Naive thymus-derived CD4-positive, alpha-beta T cell (primary cell): ENCODE measurements at regions not wholly inside any gene's neighbourhood (a gene's known extent, or its start where the extent isn't known, plus 50 kb on each side); places are given as distances from the start of the nearest gene placed in this dataset.
"Not testable (repeated sequence)": the region's sequence is repeated elsewhere in the genome, so short reads cannot be mapped to it uniquely, and the experiment has no call there.

Experiments used
- ATAC-seq: fragments of 150-1000 bp; cut with Tn5 transposase; 2 replicates; pipeline ENCODE4 v1.10.0; 2021; ENCODE audit warnings: mild to moderate bottlenecking, moderate library complexity
- CTCF ChIA-PET: fragments of 350-600 bp; sonication (Branson Sonifier 250); formaldehyde crosslinking; loops from one replicate; lab custom pipeline; 2021; ENCODE audit warnings: antibody characterized with exemption; lab: Charles Lee
- POLR2A ChIA-PET: fragments of 350-600 bp; sonication (Branson Sonifier 250); formaldehyde crosslinking; loops from one replicate; lab custom pipeline; 2021; ENCODE audit warnings: antibody characterized with exemption, inconsistent platforms; lab: Charles Lee
- DNase-seq, 9 donors: peaks; one replicate each; pipeline versions ENCODE4 v3.0.0 to v3.0.0-alpha.2; 2020 to 2022; ENCODE audit warnings: mixed read lengths in 1 of 9
- H3K27ac ChIP-seq: one replicate; pipeline ENCODE4 v1.7.0; 2013; ENCODE audit warnings: mild to moderate bottlenecking, low read depth, low read length, moderate library complexity
- H3K27me3 ChIP-seq, 2 donors: one replicate each; pipeline ENCODE4 v1.7.0; 2013; ENCODE audit warnings: low read length in 2 of 2, mild to moderate bottlenecking in 2 of 2, moderate library complexity in 2 of 2; ENCODE audit not compliant: control insufficient read depth in 2 of 2, insufficient read depth in 2 of 2
- H3K36me3 ChIP-seq, 3 experiments: 1 replicate in 2 of 3; 2 replicates in 1 of 3; pipeline ENCODE4 v1.7.0; 2013; ENCODE audit warnings: low read length in 3 of 3, mild to moderate bottlenecking in 3 of 3, moderate library complexity in 1 of 3; ENCODE audit not compliant: insufficient read depth in 3 of 3, control insufficient read depth in 2 of 3
- H3K4me1 ChIP-seq, 2 donors: one replicate each; pipeline ENCODE4 v1.7.0; 2013; ENCODE audit warnings: low read length in 2 of 2, mild to moderate bottlenecking in 2 of 2, moderate library complexity in 1 of 2; ENCODE audit not compliant: control insufficient read depth in 2 of 2, insufficient read depth in 2 of 2
- H3K4me3 ChIP-seq: 2 replicates; pipeline ENCODE4 v1.7.0; 2013; ENCODE audit warnings: mild to moderate bottlenecking, low read length
- H3K9me3 ChIP-seq, 3 experiments: 1 replicate in 2 of 3; 2 replicates in 1 of 3; pipeline ENCODE4 v1.7.0; 2013; ENCODE audit warnings: low read length in 3 of 3; ENCODE audit not compliant: control insufficient read depth in 2 of 3
- H3K27ac Mint-ChIP-seq, 9 donors: one replicate each; pipeline ENCODE4 v1.8.0; 2020 to 2022; ENCODE audit warnings: mixed read lengths in 9 of 9, mild to moderate bottlenecking in 8 of 9, moderate library complexity in 5 of 9, inconsistent platforms in 2 of 9
- H3K27me3 Mint-ChIP-seq, 5 donors: one replicate each; pipeline ENCODE4 v1.8.0; 2021 to 2022; ENCODE audit warnings: mixed read lengths in 5 of 5, mild to moderate bottlenecking in 1 of 5
- H3K36me3 Mint-ChIP-seq, 5 donors: one replicate each; pipeline ENCODE4 v1.8.0; 2020 to 2022; ENCODE audit warnings: mixed read lengths in 5 of 5, mild to moderate bottlenecking in 3 of 5, inconsistent platforms in 1 of 5
- H3K4me1 Mint-ChIP-seq, 7 donors: one replicate each; pipeline ENCODE4 v1.8.0; 2020 to 2022; ENCODE audit warnings: mixed read lengths in 7 of 7, mild to moderate bottlenecking in 3 of 7, inconsistent platforms in 1 of 7
- H3K4me3 Mint-ChIP-seq, 10 donors: one replicate each; pipeline ENCODE4 v1.8.0; 2020 to 2022; ENCODE audit warnings: mild to moderate bottlenecking in 10 of 10, mixed read lengths in 10 of 10, moderate library complexity in 6 of 10, inconsistent platforms in 2 of 10
- H3K9me3 Mint-ChIP-seq, 11 donors: one replicate each; pipeline ENCODE4 v1.8.0; 2020 to 2022; ENCODE audit warnings: mixed read lengths in 11 of 11, mild to moderate bottlenecking in 4 of 11, inconsistent platforms in 1 of 11, moderate library complexity in 1 of 11
- intact Hi-C, 2 donors: fragments of 100-400 bp; cut with micrococcal nuclease; formaldehyde crosslinking; loops; one replicate each; pipeline ENCODE4 v1.15.1; 2023

DNA sequence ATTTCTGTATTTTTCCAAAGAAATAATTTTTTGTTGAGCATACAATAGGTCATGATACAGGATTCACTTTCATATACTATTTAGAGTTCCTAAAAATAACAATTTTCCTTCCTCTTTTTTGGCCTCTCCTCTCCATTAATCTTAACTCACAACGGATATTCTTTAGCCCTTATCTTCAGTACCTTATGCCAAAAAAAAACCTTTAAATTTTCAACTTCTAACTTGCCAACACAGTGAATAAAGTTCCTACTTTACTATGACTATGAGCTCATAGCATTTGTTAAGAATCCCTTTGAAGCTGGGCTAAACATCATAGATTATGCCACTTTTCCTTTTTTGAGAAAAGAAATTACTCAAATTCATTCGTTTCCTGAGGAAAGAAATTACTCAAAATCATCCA is 1095.5 kb downstream of the EPHA3 start:
- not testable (repeated sequence) for H3K27me3 Mint-ChIP-seq, H3K9me3 ChIP-seq
- H3K9me3 Mint-ChIP-seq, result peaks cover 0 to 25% (median 10%) of the 10 kb centered on the region in 11 donors

DNA sequence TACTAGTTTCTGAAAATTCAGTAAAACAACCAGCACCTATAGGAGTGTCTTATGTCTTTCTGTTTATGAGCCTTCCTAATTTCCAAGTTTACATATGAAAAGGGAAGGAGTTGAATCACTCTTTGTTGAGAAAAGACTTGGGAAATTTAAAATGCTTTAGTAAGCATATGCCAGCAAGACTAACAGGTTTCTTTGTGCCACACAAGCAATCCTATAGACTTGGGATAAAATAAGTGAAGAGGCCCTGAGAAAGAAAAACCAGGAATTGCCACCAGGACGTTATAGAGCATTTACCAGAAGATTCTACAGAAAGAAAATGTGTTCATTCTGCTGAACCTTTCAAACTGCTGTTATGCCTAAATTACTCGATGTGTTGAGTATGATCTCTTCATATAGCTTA is 1099.1 kb downstream of the EPHA3 start:
- H3K4me3 ChIP-seq, DNase-seq, H3K4me1 ChIP-seq, H3K4me3 Mint-ChIP-seq, ATAC-seq, H3K36me3 Mint-ChIP-seq, intact Hi-C loops, H3K27ac Mint-ChIP-seq, H3K4me1 Mint-ChIP-seq, H3K27ac ChIP-seq, H3K27me3 Mint-ChIP-seq, H3K27me3 ChIP-seq, CTCF ChIA-PET, H3K9me3 ChIP-seq, H3K36me3 ChIP-seq, POLR2A ChIA-PET: not testable (repeated sequence)
- H3K9me3 Mint-ChIP-seq, result peaks cover 0 to 28% (median 12%) of the 10 kb centered on the region in 11 donors

More for the DNA sequence above, 1095.5 kb downstream of the EPHA3 start:
- CTCF ChIA-PET, ATAC-seq, H3K27ac ChIP-seq, H3K27me3 ChIP-seq, H3K27ac Mint-ChIP-seq, POLR2A ChIA-PET, H3K4me3 ChIP-seq, intact Hi-C loops, H3K4me3 Mint-ChIP-seq, DNase-seq, H3K36me3 ChIP-seq, H3K36me3 Mint-ChIP-seq, H3K4me1 ChIP-seq, H3K4me1 Mint-ChIP-seq: not testable (repeated sequence)

DNA sequence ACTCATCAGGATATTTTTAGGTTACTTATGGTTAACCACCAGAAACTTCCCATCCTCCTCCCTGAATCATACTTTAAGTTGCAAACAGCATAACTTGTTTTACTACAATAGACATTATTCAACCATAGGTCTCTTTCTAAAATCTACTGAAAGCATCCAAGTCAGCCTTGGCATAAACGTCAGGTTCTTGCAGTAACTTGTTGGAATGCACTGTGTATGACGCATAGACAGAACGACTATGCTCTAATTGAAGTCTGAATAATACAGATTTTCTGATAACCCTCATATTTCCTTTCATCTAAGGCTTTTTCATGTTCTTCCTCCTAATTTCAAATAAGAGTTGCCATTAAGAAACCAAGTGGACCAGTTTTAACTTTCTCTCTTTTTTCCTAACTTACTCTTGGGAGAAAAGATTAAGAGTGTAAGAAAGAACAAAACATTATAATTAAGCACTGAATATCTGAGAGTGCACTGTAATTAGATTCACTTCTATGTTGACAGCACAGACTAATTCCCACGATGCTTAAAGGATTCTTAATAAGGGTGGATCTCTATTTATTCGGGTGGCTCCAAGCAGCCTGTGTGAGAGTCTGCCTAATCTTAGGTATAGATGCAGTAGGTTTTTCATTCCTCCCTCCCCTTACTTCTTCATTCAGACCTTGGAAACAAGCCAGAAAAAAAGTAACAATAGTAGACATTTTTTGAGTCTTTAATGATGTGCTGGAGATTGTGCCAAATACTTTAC is 1100.1 kb downstream of the EPHA3 start:
- H3K4me1 ChIP-seq, H3K27ac ChIP-seq, H3K9me3 ChIP-seq, H3K27me3 Mint-ChIP-seq, H3K36me3 ChIP-seq, intact Hi-C loops, H3K4me3 ChIP-seq, POLR2A ChIA-PET, H3K36me3 Mint-ChIP-seq, H3K27ac Mint-ChIP-seq, H3K27me3 ChIP-seq, H3K4me1 Mint-ChIP-seq, DNase-seq, ATAC-seq, H3K4me3 Mint-ChIP-seq, CTCF ChIA-PET: not testable (repeated sequence)
- peaks cover 2 to 38% (median 13%) of the 10 kb centered on the region in 11 donors for H3K9me3 Mint-ChIP-seq

DNA sequence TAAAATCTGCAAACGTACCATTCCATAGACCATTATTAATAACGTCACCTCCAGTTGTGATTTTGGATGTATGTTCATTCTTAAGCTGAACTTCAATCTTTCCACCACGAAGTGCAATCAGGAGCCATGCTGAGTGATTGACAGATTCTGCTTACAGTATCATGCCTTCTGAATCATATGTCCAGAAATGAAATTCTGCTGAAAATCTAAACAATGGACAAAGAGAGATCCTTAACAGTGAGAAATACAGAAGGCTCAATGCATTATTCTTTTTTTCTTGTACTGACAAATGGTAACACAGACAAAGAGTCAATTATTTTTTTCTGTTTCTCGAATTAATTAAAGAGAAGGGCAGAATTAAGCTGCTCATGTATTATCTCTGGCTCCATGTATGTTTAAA is 1114.5 kb downstream of the EPHA3 start:
- no peak overlapping the region for H3K27ac Mint-ChIP-seq
- Histone ChIP-seq H3K9me3 (no peaks in the 10 kb centered on the region), H3K36me3 (no peaks in the 10 kb centered on the region), H3K4me1 (no peaks in the 10 kb centered on the region), H3K4me3 (no peak overlapping the region), H3K27me3 (no peaks in the 10 kb centered on the region), H3K27ac (no peak overlapping the region)
- no peak for ATAC-seq
- DNase-seq, result no peak
- peaks cover 0 to 9% (median 0%) of the 10 kb centered on the region in 5 donors for H3K36me3 Mint-ChIP-seq
- no peak overlapping the region for H3K4me3 Mint-ChIP-seq
- ChIA-PET POLR2A (no interaction called here), CTCF (no interaction called here)
- no peaks in the 10 kb centered on the region for H3K4me1 Mint-ChIP-seq
- no peaks in the 10 kb centered on the region for H3K27me3 Mint-ChIP-seq
- intact Hi-C loops, result no loop called here
- H3K9me3 Mint-ChIP-seq, result peaks cover 6 to 36% (median 14%) of the 10 kb centered on the region in 11 donors

DNA sequence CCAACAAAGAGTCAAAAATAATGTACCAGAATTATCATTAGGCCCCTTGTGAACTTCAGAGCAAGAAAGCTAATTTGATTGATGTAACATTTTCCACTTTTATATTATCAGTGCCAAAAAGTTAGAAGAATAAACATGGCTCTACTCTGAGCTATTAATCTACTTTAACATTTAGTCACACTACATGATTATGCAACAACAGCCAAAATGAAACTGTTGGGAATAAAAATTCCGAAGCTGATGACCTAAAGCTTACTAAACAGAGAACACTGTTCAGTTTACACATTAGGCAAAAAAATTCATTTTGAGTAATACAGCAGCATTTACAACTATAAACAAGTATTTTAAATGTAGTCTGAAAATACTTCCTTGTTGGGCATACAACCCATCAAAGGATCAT is 1134.1 kb downstream of the EPHA3 start:
- Histone ChIP-seq H3K36me3 (no peaks in the 10 kb centered on the region), H3K4me1 (no peaks in the 10 kb centered on the region), H3K27me3 (no peaks in the 10 kb centered on the region), H3K27ac (no peak overlapping the region), H3K9me3 (peaks cover 0 to 3% (median 0%) of the 10 kb centered on the region in 3 experiments), H3K4me3 (no peak overlapping the region)
- DNase-seq (no peak), ATAC-seq (no peak)
- intact Hi-C loops, result no loop called here
- Mint-ChIP-seq H3K36me3 (peaks cover 0 to 5% (median 0%) of the 10 kb centered on the region in 5 donors), H3K27me3 (no peaks in the 10 kb centered on the region), H3K9me3 (peaks cover 6 to 38% (median 18%) of the 10 kb centered on the region in 11 donors), H3K4me1 (no peaks in the 10 kb centered on the region), H3K27ac (no peak overlapping the region), H3K4me3 (no peak overlapping the region)
- ChIA-PET CTCF (no interaction called here), POLR2A (no interaction called here)

DNA sequence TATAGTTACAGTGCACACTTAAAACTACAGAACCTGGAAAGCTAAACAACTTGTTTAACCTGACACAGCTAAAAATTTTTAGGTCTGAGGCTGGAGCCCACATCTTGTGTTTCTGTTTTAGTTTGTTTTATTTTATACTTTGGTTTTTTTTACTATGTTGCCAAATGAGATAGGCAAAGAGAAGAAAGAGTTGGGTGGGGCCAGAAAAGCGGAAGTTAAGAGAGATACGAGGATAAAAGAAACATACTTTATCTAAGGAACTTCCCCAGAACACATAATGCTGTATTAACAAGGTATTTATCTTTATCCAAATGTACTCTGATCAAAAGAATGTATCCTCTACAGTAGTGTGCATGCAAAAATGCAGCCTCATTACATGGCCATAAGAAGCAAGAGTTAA is 1145.7 kb downstream of the EPHA3 start:
- Histone ChIP-seq H3K9me3 (peaks cover 0 to 4% (median 0%) of the 10 kb centered on the region in 3 experiments), H3K27ac (no peak overlapping the region), H3K4me1 (no peaks in the 10 kb centered on the region), H3K4me3 (no peak overlapping the region), H3K27me3 (no peaks in the 10 kb centered on the region), H3K36me3 (no peaks in the 10 kb centered on the region)
- H3K27ac Mint-ChIP-seq, result no peak overlapping the region
- H3K4me1 Mint-ChIP-seq, result no peaks in the 10 kb centered on the region
- H3K36me3 Mint-ChIP-seq, result no peaks in the 10 kb centered on the region
- DNase-seq, result no peak
- ChIA-PET CTCF (no interaction called here), POLR2A (no interaction called here)
- H3K4me3 Mint-ChIP-seq, result no peak overlapping the region
- intact Hi-C loops, result no loop called here
- ATAC-seq, result no peak
- no peaks in the 10 kb centered on the region for H3K27me3 Mint-ChIP-seq
- peaks cover 0 to 12% (median 4%) of the 10 kb centered on the region in 11 donors for H3K9me3 Mint-ChIP-seq
